ENCODE measurements at regions not wholly inside any gene's neighbourhood (a gene's known extent, or its start where the extent isn't known, plus 50 kb on each side); places are given as distances from the start of the nearest gene placed in this dataset.

GRCh38 chr2:71944806-71945602 lies 202.7 kb downstream of the CYP26B1 start:
- H3K4me3 Mint-ChIP-seq = no peak overlapping the region
- H3K27ac Mint-ChIP-seq = no peak overlapping the region
- H3K4me1 Mint-ChIP-seq = peaks cover 64% of the 10 kb centered on the region
- TF ChIP-seq CTCF (IDR thresholded peaks at IDR 0.05) = no peak
- H3K36me3 Mint-ChIP-seq (ENCODE audit: low read depth) = no peaks in the 10 kb centered on the region
- no peak for DNase-seq
- H3K27me3 Mint-ChIP-seq (ENCODE audit: low read depth, poor library complexity) = peaks cover 33% of the 10 kb centered on the region
- H3K9me3 Mint-ChIP-seq = no peaks in the 10 kb centered on the region

- Mint-ChIP-seq H3K36me3 (ENCODE audit: low read depth) (no peaks in the 10 kb centered on the region), H3K4me3 (no peak overlapping the region), H3K4me1 (peaks cover 64% of the 10 kb centered on the region), H3K27ac (no peak overlapping the region), H3K27me3 (ENCODE audit: low read depth, poor library complexity) (peaks cover 29% of the 10 kb centered on the region), H3K9me3 (no peaks in the 10 kb centered on the region)
- no peak for TF ChIP-seq CTCF (IDR thresholded peaks at IDR 0.05)
- no peak for DNase-seq
Observed at GRCh38 chr2:71944183-71944550, 203.5 kb downstream of the CYP26B1 start.

GRCh38 chr2:71943238-71944182 lies 204.2 kb downstream of the CYP26B1 start:
- peaks cover 32% of the 10 kb centered on the region for H3K27me3 Mint-ChIP-seq (ENCODE audit: low read depth, poor library complexity)
- no peak for TF ChIP-seq CTCF (IDR thresholded peaks at IDR 0.05)
- no peak overlapping the region for H3K4me3 Mint-ChIP-seq
- no peaks in the 10 kb centered on the region for H3K36me3 Mint-ChIP-seq (ENCODE audit: low read depth)
- peak overlapping the region; percentile 43 for H3K27ac Mint-ChIP-seq
- H3K4me1 Mint-ChIP-seq = peaks cover 64% of the 10 kb centered on the region
- no peaks in the 10 kb centered on the region for H3K9me3 Mint-ChIP-seq
- DNase-seq = no peak

GRCh38 chr2:71941726-71942525 lies 205.7 kb downstream of the CYP26B1 start:
- H3K27ac Mint-ChIP-seq = peak overlapping the region; percentile 19
- no peak overlapping the region for H3K4me3 Mint-ChIP-seq
- no peaks in the 10 kb centered on the region for H3K36me3 Mint-ChIP-seq (ENCODE audit: low read depth)
- H3K27me3 Mint-ChIP-seq (ENCODE audit: low read depth, poor library complexity) = peaks cover 38% of the 10 kb centered on the region
- H3K9me3 Mint-ChIP-seq = no peaks in the 10 kb centered on the region
- peaks cover 61% of the 10 kb centered on the region for H3K4me1 Mint-ChIP-seq
- no peak for DNase-seq
- TF ChIP-seq CTCF (IDR thresholded peaks at IDR 0.05) = no peak

GRCh38 chr2:71940695-71941094 lies 207.0 kb downstream of the CYP26B1 start:
- H3K27me3 Mint-ChIP-seq (ENCODE audit: low read depth, poor library complexity) = peaks cover 41% of the 10 kb centered on the region
- DNase-seq = no peak

More at GRCh38 chr2:71940695-71941094, 207.0 kb downstream of the CYP26B1 start:
- no peak for TF ChIP-seq CTCF (IDR thresholded peaks at IDR 0.05)
- H3K27ac Mint-ChIP-seq = no peak overlapping the region
- no peak overlapping the region for H3K4me3 Mint-ChIP-seq
- peaks cover 62% of the 10 kb centered on the region for H3K4me1 Mint-ChIP-seq
- H3K9me3 Mint-ChIP-seq = no peaks in the 10 kb centered on the region
- H3K36me3 Mint-ChIP-seq (ENCODE audit: low read depth) = no peaks in the 10 kb centered on the region

All from nephron progenitor cell (in vitro differentiated cells).